Peyer's patch (tissue), 4 donors: ENCODE measurements at regions not wholly inside any gene's neighbourhood (a gene's known extent, or its start where the extent isn't known, plus 50 kb on each side); places are given as distances from the start of the nearest gene placed in this dataset.

Experiments used
- DNase-seq, 3 donors: peaks; one replicate each; pipeline ENCODE4 v3.0.0-alpha.2; 2017 to 2019
- H3K27ac ChIP-seq, 4 donors: fragments of 200-600 bp; sonication (generic); one replicate each; pipeline ENCODE4 v1.5.1; 2016 to 2019
- H3K27me3 ChIP-seq, 2 donors: fragments of 200-600 bp; sonication (generic); one replicate each; pipeline ENCODE4 v1.5.1; 2019
- H3K36me3 ChIP-seq, 3 donors: fragments of 200-600 bp; sonication (generic); one replicate each; pipeline ENCODE4 v1.5.1; 2016 to 2019
- H3K4me1 ChIP-seq, 4 donors: fragments of 200-600 bp; sonication (generic); one replicate each; pipeline ENCODE4 v1.5.1; 2016 to 2019
- H3K4me3 ChIP-seq, 4 donors: fragments of 200-600 bp; sonication (generic); 1 replicate in 3 of 4; 2 replicates in 1 of 4; pipeline ENCODE4 v1.5.1; 2016 to 2019; ENCODE audit warnings: mild to moderate bottlenecking in 1 of 4
- H3K9me3 ChIP-seq, 4 donors: fragments of 200-600 bp; sonication (generic); one replicate each; pipeline ENCODE4 v1.5.1; 2016 to 2019; ENCODE audit warnings: mild to moderate bottlenecking in 1 of 4
- POLR2A ChIP-seq, 2 donors: fragments of 450-650 bp; IDR thresholded peaks; one replicate each; pipeline ENCODE4 v1.5.1; 2017; ENCODE audit warnings: antibody characterized with exemption in 2 of 2, mild to moderate bottlenecking in 2 of 2, moderate library complexity in 2 of 2
- TF ChIP-seq, protein P1 (sequence below), 6 experiments: fragments of 450-650 bp in 4 of 6; fragments of 200-600 bp in 2 of 6; sonication (generic) in 1 of 6; IDR thresholded peaks; one replicate each; pipeline ENCODE4 v1.5.1; 2017 to 2019; ENCODE audit warnings: antibody characterized with exemption in 6 of 6, mild to moderate bottlenecking in 3 of 6, moderate library complexity in 1 of 6

- TF ChIP-seq POLR2A (IDR thresholded peaks at IDR 0.05) = no peak
- TF ChIP-seq, protein P1, sequence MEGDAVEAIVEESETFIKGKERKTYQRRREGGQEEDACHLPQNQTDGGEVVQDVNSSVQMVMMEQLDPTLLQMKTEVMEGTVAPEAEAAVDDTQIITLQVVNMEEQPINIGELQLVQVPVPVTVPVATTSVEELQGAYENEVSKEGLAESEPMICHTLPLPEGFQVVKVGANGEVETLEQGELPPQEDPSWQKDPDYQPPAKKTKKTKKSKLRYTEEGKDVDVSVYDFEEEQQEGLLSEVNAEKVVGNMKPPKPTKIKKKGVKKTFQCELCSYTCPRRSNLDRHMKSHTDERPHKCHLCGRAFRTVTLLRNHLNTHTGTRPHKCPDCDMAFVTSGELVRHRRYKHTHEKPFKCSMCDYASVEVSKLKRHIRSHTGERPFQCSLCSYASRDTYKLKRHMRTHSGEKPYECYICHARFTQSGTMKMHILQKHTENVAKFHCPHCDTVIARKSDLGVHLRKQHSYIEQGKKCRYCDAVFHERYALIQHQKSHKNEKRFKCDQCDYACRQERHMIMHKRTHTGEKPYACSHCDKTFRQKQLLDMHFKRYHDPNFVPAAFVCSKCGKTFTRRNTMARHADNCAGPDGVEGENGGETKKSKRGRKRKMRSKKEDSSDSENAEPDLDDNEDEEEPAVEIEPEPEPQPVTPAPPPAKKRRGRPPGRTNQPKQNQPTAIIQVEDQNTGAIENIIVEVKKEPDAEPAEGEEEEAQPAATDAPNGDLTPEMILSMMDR (IDR thresholded peaks at IDR 0.05) = no peak
- Histone ChIP-seq H3K9me3 (no peaks in the 10 kb centered on the region), H3K4me3 (no peak overlapping the region), H3K27me3 (no peaks in the 10 kb centered on the region), H3K27ac (no peak overlapping the region), H3K4me1 (no peaks in the 10 kb centered on the region), H3K36me3 (no peaks in the 10 kb centered on the region)
- DNase-seq = no peak
Observed at GRCh38 chr2:238731961-238732360, 115.9 kb upstream of the TWIST2 start.

DNA sequence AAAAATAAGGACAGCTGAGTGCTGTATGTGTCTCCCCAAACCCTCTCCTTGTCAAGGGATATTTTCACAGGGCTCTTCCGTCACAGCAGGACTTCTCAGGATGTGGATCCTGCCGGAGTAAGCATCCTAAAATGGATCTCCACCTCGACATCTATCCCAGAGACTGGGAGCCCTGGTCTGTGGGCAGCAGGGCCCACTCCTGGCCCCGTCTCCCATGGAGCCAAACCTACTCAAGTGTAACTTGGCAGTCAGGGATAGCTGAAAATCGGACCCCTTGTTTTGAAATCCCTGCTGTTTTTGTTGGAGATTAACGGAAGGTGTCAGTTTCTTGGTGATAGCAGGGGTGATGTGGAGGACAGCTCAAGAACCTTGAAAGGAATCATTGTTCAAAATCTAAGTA lies 109.0 kb upstream of the TWIST2 start:
- no peaks in the 10 kb centered on the region for H3K4me1 ChIP-seq
- DNase-seq = no peak
- no peaks in the 10 kb centered on the region for H3K27me3 ChIP-seq
- H3K4me3 ChIP-seq = no peak overlapping the region
- no peaks in the 10 kb centered on the region for H3K36me3 ChIP-seq
- H3K27ac ChIP-seq = no peak overlapping the region
- TF ChIP-seq, protein P1 (IDR thresholded peaks at IDR 0.05) = no peak
- TF ChIP-seq POLR2A (IDR thresholded peaks at IDR 0.05) = no peak
- H3K9me3 ChIP-seq = no peaks in the 10 kb centered on the region

- H3K4me3 ChIP-seq = no peak overlapping the region
- no peak overlapping the region for H3K27ac ChIP-seq
- TF ChIP-seq, protein P1 (IDR thresholded peaks at IDR 0.05) = no peak
- TF ChIP-seq POLR2A (IDR thresholded peaks at IDR 0.05) = no peak
- no peaks in the 10 kb centered on the region for H3K9me3 ChIP-seq
- no peaks in the 10 kb centered on the region for H3K4me1 ChIP-seq
- H3K36me3 ChIP-seq = no peaks in the 10 kb centered on the region
- DNase-seq = no peak
- no peaks in the 10 kb centered on the region for H3K27me3 ChIP-seq
Observed at GRCh38 chr2:238739668-238740067, 108.2 kb upstream of the TWIST2 start.

DNA sequence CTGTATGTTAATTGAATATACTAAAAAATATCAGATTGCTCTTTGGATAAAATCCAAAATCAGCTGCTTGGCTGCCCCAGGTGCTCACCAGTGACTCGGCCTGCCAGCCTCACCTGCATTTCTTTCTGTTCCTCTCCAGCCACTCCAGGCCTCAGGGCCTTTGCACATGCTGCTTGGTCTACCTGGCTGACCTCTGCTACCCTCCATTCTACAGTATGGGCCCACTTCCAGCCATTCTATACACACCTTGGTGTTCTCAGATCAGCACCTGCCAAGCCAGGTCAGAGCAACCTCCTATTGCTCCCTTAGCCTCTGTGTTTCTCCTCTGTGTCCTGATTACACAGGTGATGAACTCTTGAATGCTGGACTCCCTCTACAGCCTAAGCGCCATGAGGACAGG lies 106.6 kb upstream of the TWIST2 start:
- no peaks in the 10 kb centered on the region for H3K36me3 ChIP-seq
- no peak overlapping the region for H3K27ac ChIP-seq
- no peak overlapping the region for H3K4me3 ChIP-seq
- no peaks in the 10 kb centered on the region for H3K9me3 ChIP-seq
- TF ChIP-seq, protein P1 (IDR thresholded peaks at IDR 0.05) = no peak
- no peak for TF ChIP-seq POLR2A (IDR thresholded peaks at IDR 0.05)
- DNase-seq = no peak
- H3K27me3 ChIP-seq = no peaks in the 10 kb centered on the region
- H3K4me1 ChIP-seq = no peaks in the 10 kb centered on the region

GRCh38 chr2:238742066-238742465 lies 105.8 kb upstream of the TWIST2 start:
- TF ChIP-seq, protein P1 (IDR thresholded peaks at IDR 0.05) = no peak
- TF ChIP-seq POLR2A (IDR thresholded peaks at IDR 0.05) = no peak
- H3K4me3 ChIP-seq = no peak overlapping the region
- no peaks in the 10 kb centered on the region for H3K27me3 ChIP-seq
- no peaks in the 10 kb centered on the region for H3K4me1 ChIP-seq
- no peak for DNase-seq
- H3K27ac ChIP-seq = no peak overlapping the region
- no peaks in the 10 kb centered on the region for H3K36me3 ChIP-seq
- H3K9me3 ChIP-seq = no peaks in the 10 kb centered on the region

DNA sequence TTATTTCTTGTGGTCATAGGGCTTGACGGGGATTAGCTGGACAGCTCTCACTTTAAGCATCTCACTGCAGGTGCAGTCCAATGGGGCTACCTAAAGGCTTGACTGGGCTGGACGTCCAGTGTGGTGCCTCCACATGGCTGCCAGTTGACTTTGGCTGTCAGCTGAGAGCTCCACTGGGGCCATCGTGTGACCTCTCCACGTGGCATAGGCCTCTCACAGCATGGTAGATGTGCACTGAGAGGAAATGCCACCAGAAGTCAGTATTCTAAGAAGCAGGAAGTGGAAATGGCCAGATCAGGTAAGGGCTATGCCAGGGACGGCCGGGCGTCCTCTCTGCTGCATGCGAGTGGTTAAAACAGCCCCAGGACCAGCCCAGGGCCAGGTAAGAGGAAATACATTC lies 105.2 kb upstream of the TWIST2 start:
- no peak for DNase-seq
- no peaks in the 10 kb centered on the region for H3K4me1 ChIP-seq
- TF ChIP-seq, protein P1 (IDR thresholded peaks at IDR 0.05) = no peak
- no peak for TF ChIP-seq POLR2A (IDR thresholded peaks at IDR 0.05)

More for the DNA sequence above, 105.2 kb upstream of the TWIST2 start:
- H3K36me3 ChIP-seq = no peaks in the 10 kb centered on the region
- no peaks in the 10 kb centered on the region for H3K9me3 ChIP-seq
- no peaks in the 10 kb centered on the region for H3K27me3 ChIP-seq
- H3K4me3 ChIP-seq = no peak overlapping the region
- no peak overlapping the region for H3K27ac ChIP-seq
